Mesendoderm (in vitro differentiated cells): ENCODE measurements at regions not wholly inside any gene's neighbourhood (a gene's known extent, or its start where the extent isn't known, plus 50 kb on each side); places are given as distances from the start of the nearest gene placed in this dataset.

ENCODE experiments used
- DNase-seq: peaks from one replicate; pipeline ENCODE4 v3.0.0; 2013
- H2AK5ac ChIP-seq: 2 replicates; pipeline ENCODE4 v1.6.1; 2013; ENCODE audit warnings: low read length, inconsistent platforms
- H2BK120ac ChIP-seq: 2 replicates; pipeline ENCODE4 v1.6.1; 2013; ENCODE audit warnings: low read depth, mild to moderate bottlenecking, low read length, moderate library complexity, mixed read lengths
- H2BK15ac ChIP-seq: replicated peaks from 2 replicates; pipeline ENCODE4 v1.6.1; 2013; ENCODE audit warnings: low read depth, mild to moderate bottlenecking, moderate library complexity
- H2BK5ac ChIP-seq: 2 replicates; pipeline ENCODE4 v1.6.1; 2013; ENCODE audit warnings: low read length, inconsistent platforms
- H3K18ac ChIP-seq: 2 replicates; pipeline ENCODE4 v1.6.1; 2013; ENCODE audit warnings: mild to moderate bottlenecking, low read length, mixed read lengths
- H3K23ac ChIP-seq: one replicate; pipeline ENCODE4 v1.6.1; 2013; ENCODE audit warnings: low read length
- H3K27ac ChIP-seq: 2 replicates; pipeline ENCODE4 v1.5.1; 2013; ENCODE audit warnings: low read depth, mild to moderate bottlenecking, inconsistent platforms, low read length, moderate library complexity
- H3K27me3 ChIP-seq: 2 replicates; pipeline ENCODE4 v1.6.1; 2013; ENCODE audit warnings: low read length, control low read depth, mild to moderate bottlenecking, inconsistent platforms; ENCODE audit not compliant: insufficient read depth, poor library complexity
- H3K36me3 ChIP-seq: 2 replicates; pipeline ENCODE4 v1.6.1; 2013; ENCODE audit warnings: low read length, inconsistent platforms; ENCODE audit not compliant: control insufficient read depth, insufficient read depth
- H3K4ac ChIP-seq: one replicate; pipeline ENCODE4 v1.6.1; 2013; ENCODE audit warnings: low read depth, mild to moderate bottlenecking, low read length, moderate library complexity
- H3K4me1 ChIP-seq: 2 replicates; pipeline ENCODE4 v1.6.1; 2013; ENCODE audit warnings: low read depth, low read length, inconsistent platforms; ENCODE audit not compliant: control insufficient read depth
- H3K4me2 ChIP-seq: 2 replicates; pipeline ENCODE4 v1.6.1; 2013; ENCODE audit warnings: low read length
- H3K4me3 ChIP-seq: 2 replicates; pipeline ENCODE4 v1.5.1; 2013; ENCODE audit warnings: mild to moderate bottlenecking, low read length
- H3K56ac ChIP-seq: one replicate; pipeline ENCODE4 v1.6.1; 2013; ENCODE audit warnings: low read length
- H3K79me1 ChIP-seq: 2 replicates; pipeline ENCODE4 v1.6.1; 2013; ENCODE audit warnings: low read length, inconsistent platforms
- H3K79me2 ChIP-seq: 2 replicates; pipeline ENCODE4 v1.6.1; 2013; ENCODE audit warnings: mild to moderate bottlenecking, low read length; ENCODE audit not compliant: control insufficient read depth, insufficient read depth
- H3K9ac ChIP-seq: 2 replicates; pipeline ENCODE4 v1.6.1; 2013; ENCODE audit warnings: low read length, inconsistent platforms
- H4K5ac ChIP-seq: one replicate; pipeline ENCODE4 v1.6.1; 2013; ENCODE audit warnings: low read length
- H4K8ac ChIP-seq: one replicate; pipeline ENCODE4 v1.6.1; 2013; ENCODE audit warnings: low read depth, mild to moderate bottlenecking, control low read depth, low read length, moderate library complexity
- WGBS: extraction: QIAGEN DNeasy Blood & Tissue Kit; methylation state at CpG from one replicate; pipeline ENCODE4 v1.1.7; 2013; ENCODE audit warnings: low lambda C conversion rate, missing lambda C conversion rate; ENCODE audit not compliant: insufficient coverage; ENCODE audit errors: extremely low coverage; 5-methylcytosine and 5-hydroxymethylcytosine counted together

DNA sequence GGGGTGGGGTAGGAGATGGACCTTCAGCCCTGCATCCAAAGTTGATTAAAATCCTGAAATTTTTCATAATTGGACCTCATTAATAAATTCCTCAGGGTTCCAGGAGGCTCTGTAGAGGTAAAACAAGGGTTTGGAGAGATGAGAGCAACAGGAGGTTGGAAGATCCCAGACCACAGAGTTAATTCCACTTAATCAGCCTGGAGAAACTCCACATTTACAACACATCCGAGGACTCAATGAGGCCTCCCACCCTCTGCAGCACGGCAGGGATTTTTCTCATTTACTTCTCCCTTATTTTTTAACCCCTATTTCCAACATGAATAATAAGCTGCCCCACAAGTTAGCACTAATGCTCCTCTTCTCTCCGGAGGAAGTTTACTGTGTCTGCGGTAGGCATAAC, 165.0 kb upstream of the MAP3K1 start:
- no peak overlapping the region for H3K23ac ChIP-seq
- H2BK5ac ChIP-seq: no peak overlapping the region
- WGBS: no CpG with 5 or more reads among the region's 4 CpGs
- no peak overlapping the region for H3K4me2 ChIP-seq
- no peaks in the 10 kb centered on the region for H3K27me3 ChIP-seq
- no peak overlapping the region for H4K5ac ChIP-seq
- no peak for DNase-seq
- H3K9ac ChIP-seq: no peak overlapping the region
- no peaks in the 10 kb centered on the region for H3K36me3 ChIP-seq
- no peaks in the 10 kb centered on the region for H3K79me1 ChIP-seq
- H3K4ac ChIP-seq: no peak overlapping the region
- no peak overlapping the region for H3K4me3 ChIP-seq
- H3K18ac ChIP-seq: no peak overlapping the region
- no peak overlapping the region for H4K8ac ChIP-seq
- no peaks in the 10 kb centered on the region for H3K79me2 ChIP-seq
- H3K4me1 ChIP-seq: no peaks in the 10 kb centered on the region
- H2AK5ac ChIP-seq: no peak overlapping the region
- no peak overlapping the region for H2BK15ac ChIP-seq
- H2BK120ac ChIP-seq: no peak overlapping the region
- H3K27ac ChIP-seq: no peak overlapping the region
- no peak overlapping the region for H3K56ac ChIP-seq

DNA sequence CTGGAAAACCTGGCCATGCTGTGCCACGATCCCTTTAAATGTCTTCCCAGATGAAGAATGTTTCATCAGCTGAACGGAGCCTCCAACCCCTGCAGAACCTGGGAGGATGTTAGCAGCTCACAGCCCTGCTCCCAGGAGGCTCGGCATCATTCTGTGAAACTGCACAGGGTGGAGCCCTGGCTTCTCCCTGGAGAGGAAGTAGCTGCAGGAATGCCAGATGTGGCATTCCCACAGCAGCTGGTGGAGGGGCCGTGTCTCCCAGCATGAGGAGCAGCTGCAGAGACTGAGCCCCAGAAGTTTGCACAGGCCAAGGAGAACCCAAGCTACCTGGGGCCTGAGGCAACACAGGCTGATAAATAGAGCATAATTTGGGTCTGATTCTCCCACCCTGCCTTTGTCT, 165.8 kb upstream of the MAP3K1 start:
- Histone ChIP-seq H3K56ac (no peak overlapping the region), H4K8ac (no peak overlapping the region), H3K27me3 (no peaks in the 10 kb centered on the region), H3K79me2 (no peaks in the 10 kb centered on the region), H4K5ac (no peak overlapping the region), H2BK15ac (no peak overlapping the region), H3K23ac (no peak overlapping the region), H3K4me1 (no peaks in the 10 kb centered on the region), H3K4me2 (no peak overlapping the region), H3K4ac (no peak overlapping the region), H3K27ac (no peak overlapping the region), H3K18ac (no peak overlapping the region), H2BK120ac (no peak overlapping the region), H3K4me3 (no peak overlapping the region), H3K36me3 (no peaks in the 10 kb centered on the region), H2AK5ac (no peak overlapping the region), H3K79me1 (no peaks in the 10 kb centered on the region), H2BK5ac (no peak overlapping the region), H3K9ac (no peak overlapping the region)
- no CpG with 5 or more reads among the region's 4 CpGs for WGBS
- no peak for DNase-seq

DNA sequence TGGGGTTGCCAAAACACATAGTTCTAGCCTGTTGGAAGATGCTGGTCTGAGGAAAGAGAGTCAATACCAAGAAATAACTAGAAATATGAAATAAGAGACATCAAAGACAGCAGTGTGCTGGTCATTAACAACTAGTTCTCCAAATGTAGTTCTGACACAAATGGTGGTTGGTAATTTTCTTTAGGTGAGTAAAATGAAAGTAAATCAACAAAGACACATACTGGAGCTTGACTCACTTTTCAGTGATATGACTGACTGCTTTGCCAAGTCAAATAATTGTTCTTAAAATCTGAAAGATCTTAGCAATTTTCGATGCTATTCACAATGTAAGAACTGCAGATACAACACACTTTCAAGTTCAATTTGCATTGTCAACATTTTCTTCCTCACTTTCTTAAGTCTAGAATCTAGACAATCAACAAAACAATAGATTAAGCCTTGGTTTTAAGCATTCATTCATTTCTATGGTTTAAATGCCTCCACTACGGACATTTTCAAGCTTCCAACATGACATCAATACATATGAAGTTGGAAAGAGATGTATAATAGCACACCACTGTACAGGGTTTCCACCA, 166.8 kb upstream of the MAP3K1 start:
- Histone ChIP-seq H3K9ac (no peak overlapping the region), H4K8ac (no peak overlapping the region), H2AK5ac (no peak overlapping the region), H2BK5ac (no peak overlapping the region), H3K4ac (no peak overlapping the region), H3K4me1 (no peaks in the 10 kb centered on the region), H3K79me1 (no peaks in the 10 kb centered on the region), H3K18ac (no peak overlapping the region), H2BK15ac (no peak overlapping the region), H3K27me3 (no peaks in the 10 kb centered on the region), H3K36me3 (no peaks in the 10 kb centered on the region), H4K5ac (no peak overlapping the region), H3K4me3 (no peak overlapping the region), H3K23ac (no peak overlapping the region), H3K4me2 (no peak overlapping the region), H2BK120ac (no peak overlapping the region), H3K79me2 (no peaks in the 10 kb centered on the region), H3K56ac (no peak overlapping the region), H3K27ac (no peak overlapping the region)
- DNase-seq: no peak
- no CpG with 5 or more reads among the region's 2 CpGs for WGBS

DNA sequence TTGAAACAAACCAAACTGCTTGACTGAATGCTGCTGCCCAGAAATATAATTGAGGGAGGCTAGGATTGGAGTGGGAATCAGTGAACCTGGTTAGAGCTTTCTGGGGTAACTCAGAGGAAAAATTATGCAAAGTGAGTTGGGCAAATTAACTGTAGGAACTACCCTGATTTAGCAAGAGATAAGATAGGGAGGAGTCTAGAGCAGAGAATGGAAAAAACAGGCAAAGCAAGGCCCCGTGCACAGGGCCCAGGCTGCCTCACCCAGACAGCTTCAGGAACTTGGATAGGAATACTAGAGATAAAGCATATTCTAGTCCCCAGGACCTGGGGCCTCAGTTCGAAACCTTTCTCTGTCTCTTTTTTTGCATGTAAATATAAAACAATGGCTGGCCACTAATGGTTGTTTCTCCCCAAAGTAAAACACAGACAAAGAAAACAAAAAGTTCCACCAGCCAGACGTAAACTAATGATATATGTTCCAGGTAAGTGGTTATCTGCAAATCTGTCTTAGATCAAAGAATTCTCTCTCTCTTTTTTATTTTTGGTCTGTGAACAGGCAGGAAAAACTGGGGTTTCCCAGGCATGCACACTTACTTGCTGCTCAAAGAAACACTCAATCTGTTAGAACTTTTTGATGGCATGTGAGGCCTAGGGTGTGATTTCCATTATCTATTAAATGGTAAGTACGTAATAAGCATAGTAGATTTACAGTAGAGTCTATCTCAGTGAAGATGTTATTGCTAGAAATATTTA, 168.1 kb upstream of the MAP3K1 start:
- Histone ChIP-seq H2AK5ac (no peak overlapping the region), H3K79me2 (no peaks in the 10 kb centered on the region), H3K36me3 (no peaks in the 10 kb centered on the region), H3K56ac (no peak overlapping the region), H3K23ac (no peak overlapping the region), H3K27ac (no peak overlapping the region), H3K4me1 (no peaks in the 10 kb centered on the region), H3K4me3 (no peak overlapping the region), H3K18ac (no peak overlapping the region), H3K79me1 (no peaks in the 10 kb centered on the region), H2BK5ac (no peak overlapping the region), H2BK15ac (no peak overlapping the region), H3K4ac (no peak overlapping the region), H2BK120ac (no peak overlapping the region), H3K4me2 (no peak overlapping the region), H4K5ac (no peak overlapping the region), H3K9ac (no peak overlapping the region), H3K27me3 (no peaks in the 10 kb centered on the region), H4K8ac (no peak overlapping the region)
- WGBS: no CpG with 5 or more reads among the region's 4 CpGs
- no peak for DNase-seq

DNA sequence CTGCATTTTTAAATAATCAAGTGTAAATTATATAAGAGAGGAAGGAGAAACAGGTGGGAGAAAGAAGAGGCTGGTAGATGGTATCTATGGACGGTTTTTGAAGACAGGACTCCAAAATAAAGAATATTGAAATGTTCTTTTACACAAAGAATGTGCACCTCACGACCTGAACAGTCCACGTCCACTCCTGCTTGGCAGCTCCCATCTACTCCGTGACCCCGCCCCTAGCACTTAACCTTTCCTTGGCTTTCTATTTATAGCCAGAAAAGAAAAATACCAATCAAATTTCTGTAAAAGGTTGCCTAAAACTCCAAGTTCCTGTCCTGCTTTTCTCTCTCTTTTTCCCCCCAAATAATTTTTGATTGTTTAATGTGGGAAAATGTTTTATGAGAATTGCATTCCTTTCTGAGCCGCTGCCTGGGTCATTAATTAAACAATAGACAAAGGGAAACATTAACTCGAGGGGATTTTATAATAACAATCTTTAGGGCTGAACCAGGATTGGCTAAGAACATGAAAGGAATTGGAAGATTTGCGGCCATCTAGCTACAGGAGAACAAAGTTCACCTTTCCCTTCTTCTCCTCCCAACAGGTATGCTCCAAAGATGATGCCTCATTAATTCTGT, 173.6 kb upstream of the MAP3K1 start:
- no peak overlapping the region for H3K4me3 ChIP-seq
- H2BK15ac ChIP-seq: no peak overlapping the region
- no peak overlapping the region for H3K27ac ChIP-seq
- H3K18ac ChIP-seq: no peak overlapping the region
- no peaks in the 10 kb centered on the region for H3K27me3 ChIP-seq
- H2BK5ac ChIP-seq: no peak overlapping the region
- H3K36me3 ChIP-seq: no peaks in the 10 kb centered on the region
- H3K4me1 ChIP-seq: peaks cover 10% of the 10 kb centered on the region
- no peak overlapping the region for H3K4me2 ChIP-seq
- H2AK5ac ChIP-seq: no peak overlapping the region
- no peak for DNase-seq
- H3K56ac ChIP-seq: no peak overlapping the region
- no peak overlapping the region for H3K4ac ChIP-seq
- H4K5ac ChIP-seq: no peak overlapping the region
- no peak overlapping the region for H3K9ac ChIP-seq
- H3K79me2 ChIP-seq: no peaks in the 10 kb centered on the region
- no peak overlapping the region for H4K8ac ChIP-seq
- WGBS: no CpG with 5 or more reads among the region's 8 CpGs
- H2BK120ac ChIP-seq: no peak overlapping the region
- H3K23ac ChIP-seq: no peak overlapping the region
- no peaks in the 10 kb centered on the region for H3K79me1 ChIP-seq
